ENCODE measurements at regions not wholly inside any gene's neighbourhood (a gene's known extent, or its start where the extent isn't known, plus 50 kb on each side); places are given as distances from the start of the nearest gene placed in this dataset.

GRCh38 chr2:150693556-150693955 lies 206.1 kb upstream of the RND3 start:
- Histone ChIP-seq H3K9ac (ENCODE audit: low read length in 2 of 2) (no peak overlapping the region), H3K27ac (ENCODE audit: low read length) (no peak overlapping the region), H3K27me3 (ENCODE audit: control insufficient read depth in 1 of 2, insufficient read depth in 2 of 2, low read length in 2 of 2) (no peaks in the 10 kb centered on the region), H3K4me1 (ENCODE audit: control insufficient read depth, insufficient read depth, low read length) (no peaks in the 10 kb centered on the region), H3K36me3 (ENCODE audit: control insufficient read depth in 2 of 2, insufficient read depth in 2 of 2, low read length in 2 of 2) (no peaks in the 10 kb centered on the region), H3K9me3 (ENCODE audit: control insufficient read depth in 2 of 2, low read length in 2 of 2) (peaks cover 0 to 4% of the 10 kb centered on the region in 2 donors), H3K4me3 (ENCODE audit: low read length in 2 of 2) (no peak overlapping the region)

- Histone ChIP-seq H3K9me3 (ENCODE audit: control insufficient read depth in 2 of 2, low read length in 2 of 2) (no peaks in the 10 kb centered on the region), H3K27me3 (ENCODE audit: control insufficient read depth in 1 of 2, insufficient read depth in 2 of 2, low read length in 2 of 2) (no peaks in the 10 kb centered on the region), H3K36me3 (ENCODE audit: control insufficient read depth in 2 of 2, insufficient read depth in 2 of 2, low read length in 2 of 2) (no peaks in the 10 kb centered on the region), H3K9ac (ENCODE audit: low read length in 2 of 2) (no peak overlapping the region), H3K4me3 (ENCODE audit: low read length in 2 of 2) (no peak overlapping the region), H3K4me1 (ENCODE audit: control insufficient read depth, insufficient read depth, low read length) (no peaks in the 10 kb centered on the region), H3K27ac (ENCODE audit: low read length) (no peak overlapping the region)
Measured at GRCh38 chr2:150690870-150691269, 203.4 kb upstream of the RND3 start.

- Histone ChIP-seq H3K27ac (ENCODE audit: low read length) (no peak overlapping the region), H3K9me3 (ENCODE audit: control insufficient read depth in 2 of 2, low read length in 2 of 2) (no peaks in the 10 kb centered on the region), H3K36me3 (ENCODE audit: control insufficient read depth in 2 of 2, insufficient read depth in 2 of 2, low read length in 2 of 2) (no peaks in the 10 kb centered on the region), H3K4me1 (ENCODE audit: control insufficient read depth, insufficient read depth, low read length) (no peaks in the 10 kb centered on the region), H3K9ac (ENCODE audit: low read length in 2 of 2) (no peak overlapping the region), H3K4me3 (ENCODE audit: low read length in 2 of 2) (no peak overlapping the region), H3K27me3 (ENCODE audit: control insufficient read depth in 1 of 2, insufficient read depth in 2 of 2, low read length in 2 of 2) (no peaks in the 10 kb centered on the region)
Measured at GRCh38 chr2:150690261-150690660, 202.8 kb upstream of the RND3 start.

- no peak overlapping the region for H3K4me3 ChIP-seq (ENCODE audit: low read length in 2 of 2)
- no peaks in the 10 kb centered on the region for H3K4me1 ChIP-seq (ENCODE audit: control insufficient read depth, insufficient read depth, low read length)
- no peaks in the 10 kb centered on the region for H3K36me3 ChIP-seq (ENCODE audit: control insufficient read depth in 2 of 2, insufficient read depth in 2 of 2, low read length in 2 of 2)
- H3K9me3 ChIP-seq (ENCODE audit: control insufficient read depth in 2 of 2, low read length in 2 of 2): no peaks in the 10 kb centered on the region
- no peaks in the 10 kb centered on the region for H3K27me3 ChIP-seq (ENCODE audit: control insufficient read depth in 1 of 2, insufficient read depth in 2 of 2, low read length in 2 of 2)
- H3K27ac ChIP-seq (ENCODE audit: low read length): no peak overlapping the region
- H3K9ac ChIP-seq (ENCODE audit: low read length in 2 of 2): no peak overlapping the region
Measured at GRCh38 chr2:150689590-150689989, 202.1 kb upstream of the RND3 start.

GRCh38 chr2:150688016-150688415 lies 200.5 kb upstream of the RND3 start:
- Histone ChIP-seq H3K36me3 (ENCODE audit: control insufficient read depth in 2 of 2, insufficient read depth in 2 of 2, low read length in 2 of 2) (no peaks in the 10 kb centered on the region), H3K27ac (ENCODE audit: low read length) (no peak overlapping the region), H3K9me3 (ENCODE audit: control insufficient read depth in 2 of 2, low read length in 2 of 2) (no peaks in the 10 kb centered on the region), H3K9ac (ENCODE audit: low read length in 2 of 2) (no peak overlapping the region), H3K4me1 (ENCODE audit: control insufficient read depth, insufficient read depth, low read length) (no peaks in the 10 kb centered on the region), H3K27me3 (ENCODE audit: control insufficient read depth in 1 of 2, insufficient read depth in 2 of 2, low read length in 2 of 2) (no peaks in the 10 kb centered on the region), H3K4me3 (ENCODE audit: low read length in 2 of 2) (no peak overlapping the region)

GRCh38 chr2:150686391-150686790 lies 198.9 kb upstream of the RND3 start:
- Histone ChIP-seq H3K36me3 (ENCODE audit: control insufficient read depth in 2 of 2, insufficient read depth in 2 of 2, low read length in 2 of 2) (no peaks in the 10 kb centered on the region), H3K9me3 (ENCODE audit: control insufficient read depth in 2 of 2, low read length in 2 of 2) (no peaks in the 10 kb centered on the region), H3K27me3 (ENCODE audit: control insufficient read depth in 1 of 2, insufficient read depth in 2 of 2, low read length in 2 of 2) (no peaks in the 10 kb centered on the region), H3K9ac (ENCODE audit: low read length in 2 of 2) (no peak overlapping the region), H3K4me3 (ENCODE audit: low read length in 2 of 2) (no peak overlapping the region), H3K4me1 (ENCODE audit: control insufficient read depth, insufficient read depth, low read length) (no peaks in the 10 kb centered on the region), H3K27ac (ENCODE audit: low read length) (no peak overlapping the region)

- Histone ChIP-seq H3K9me3 (ENCODE audit: control insufficient read depth in 2 of 2, low read length in 2 of 2) (no peaks in the 10 kb centered on the region), H3K27me3 (ENCODE audit: control insufficient read depth in 1 of 2, insufficient read depth in 2 of 2, low read length in 2 of 2) (no peaks in the 10 kb centered on the region), H3K36me3 (ENCODE audit: control insufficient read depth in 2 of 2, insufficient read depth in 2 of 2, low read length in 2 of 2) (no peaks in the 10 kb centered on the region), H3K4me1 (ENCODE audit: control insufficient read depth, insufficient read depth, low read length) (no peaks in the 10 kb centered on the region), H3K4me3 (ENCODE audit: low read length in 2 of 2) (no peak overlapping the region), H3K9ac (ENCODE audit: low read length in 2 of 2) (no peak overlapping the region), H3K27ac (ENCODE audit: low read length) (no peak overlapping the region)
Measured at GRCh38 chr2:150681120-150681804, 193.8 kb upstream of the RND3 start.

GRCh38 chr2:150679456-150680120 lies 192.1 kb upstream of the RND3 start:
- H3K27me3 ChIP-seq (ENCODE audit: control insufficient read depth in 1 of 2, insufficient read depth in 2 of 2, low read length in 2 of 2): no peaks in the 10 kb centered on the region
- no peaks in the 10 kb centered on the region for H3K4me1 ChIP-seq (ENCODE audit: control insufficient read depth, insufficient read depth, low read length)
- no peak overlapping the region for H3K4me3 ChIP-seq (ENCODE audit: low read length in 2 of 2)
- H3K27ac ChIP-seq (ENCODE audit: low read length): no peak overlapping the region
- H3K9me3 ChIP-seq (ENCODE audit: control insufficient read depth in 2 of 2, low read length in 2 of 2): no peaks in the 10 kb centered on the region
- no peaks in the 10 kb centered on the region for H3K36me3 ChIP-seq (ENCODE audit: control insufficient read depth in 2 of 2, insufficient read depth in 2 of 2, low read length in 2 of 2)
- H3K9ac ChIP-seq (ENCODE audit: low read length in 2 of 2): no peak overlapping the region

GRCh38 chr2:150677551-150677950 lies 190.1 kb upstream of the RND3 start:
- Histone ChIP-seq H3K27me3 (ENCODE audit: control insufficient read depth in 1 of 2, insufficient read depth in 2 of 2, low read length in 2 of 2) (no peaks in the 10 kb centered on the region), H3K9ac (ENCODE audit: low read length in 2 of 2) (no peak overlapping the region), H3K27ac (ENCODE audit: low read length) (no peak overlapping the region), H3K36me3 (ENCODE audit: control insufficient read depth in 2 of 2, insufficient read depth in 2 of 2, low read length in 2 of 2) (no peaks in the 10 kb centered on the region), H3K9me3 (ENCODE audit: control insufficient read depth in 2 of 2, low read length in 2 of 2) (no peaks in the 10 kb centered on the region), H3K4me3 (ENCODE audit: low read length in 2 of 2) (no peak overlapping the region), H3K4me1 (ENCODE audit: control insufficient read depth, insufficient read depth, low read length) (no peaks in the 10 kb centered on the region)

- no peaks in the 10 kb centered on the region for H3K27me3 ChIP-seq (ENCODE audit: control insufficient read depth in 1 of 2, insufficient read depth in 2 of 2, low read length in 2 of 2)
- H3K9ac ChIP-seq (ENCODE audit: low read length in 2 of 2): no peak overlapping the region
- no peaks in the 10 kb centered on the region for H3K36me3 ChIP-seq (ENCODE audit: control insufficient read depth in 2 of 2, insufficient read depth in 2 of 2, low read length in 2 of 2)
- no peak overlapping the region for H3K27ac ChIP-seq (ENCODE audit: low read length)
- H3K9me3 ChIP-seq (ENCODE audit: control insufficient read depth in 2 of 2, low read length in 2 of 2): no peaks in the 10 kb centered on the region
- H3K4me3 ChIP-seq (ENCODE audit: low read length in 2 of 2): no peak overlapping the region
- no peaks in the 10 kb centered on the region for H3K4me1 ChIP-seq (ENCODE audit: control insufficient read depth, insufficient read depth, low read length)
Measured at GRCh38 chr2:150676747-150677383, 189.4 kb upstream of the RND3 start.

GRCh38 chr2:150675807-150676206 lies 188.3 kb upstream of the RND3 start:
- no peaks in the 10 kb centered on the region for H3K4me1 ChIP-seq (ENCODE audit: control insufficient read depth, insufficient read depth, low read length)
- no peaks in the 10 kb centered on the region for H3K27me3 ChIP-seq (ENCODE audit: control insufficient read depth in 1 of 2, insufficient read depth in 2 of 2, low read length in 2 of 2)
- H3K4me3 ChIP-seq (ENCODE audit: low read length in 2 of 2): no peak overlapping the region
- H3K9ac ChIP-seq (ENCODE audit: low read length in 2 of 2): no peak overlapping the region
- H3K27ac ChIP-seq (ENCODE audit: low read length): no peak overlapping the region
- H3K36me3 ChIP-seq (ENCODE audit: control insufficient read depth in 2 of 2, insufficient read depth in 2 of 2, low read length in 2 of 2): no peaks in the 10 kb centered on the region
- H3K9me3 ChIP-seq (ENCODE audit: control insufficient read depth in 2 of 2, low read length in 2 of 2): no peaks in the 10 kb centered on the region

Data from stomach smooth muscle (tissue), 2 donors.